ENCODE measurements at regions not wholly inside any gene's neighbourhood (a gene's known extent, or its start where the extent isn't known, plus 50 kb on each side); places are given as distances from the start of the nearest gene placed in this dataset.

- no peak for TF ChIP-seq CTCF (IDR thresholded peaks at IDR 0.05; ENCODE audit: control extremely low read depth, extremely low read depth, low read depth, missing control alignments)
- POLR2A ChIA-PET = no interaction called here
- no peak for DNase-seq (ENCODE audit: extremely low spot score)
- CTCF ChIA-PET = no interaction called here
Observed at GRCh38 chr20:39669659-39670058, 707.5 kb downstream of the DHX35 start.

DNA sequence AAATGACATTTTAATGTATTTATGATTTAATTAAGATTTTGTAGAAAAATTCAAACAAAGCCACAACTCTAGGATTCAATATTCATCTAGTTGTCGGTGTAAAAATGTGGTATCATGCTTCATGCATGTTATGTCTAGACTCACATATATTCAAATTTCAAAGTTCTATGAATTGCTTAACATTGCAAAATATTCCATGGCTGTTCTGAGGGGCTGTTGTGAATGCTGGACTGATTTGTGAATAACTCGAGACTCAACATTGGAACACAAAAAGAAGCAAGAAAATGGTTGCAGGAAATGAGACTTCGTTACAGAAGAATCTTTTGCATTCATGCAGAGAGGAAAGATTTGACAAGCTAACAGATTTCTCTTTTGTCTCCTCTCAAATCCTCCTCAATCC, 705.9 kb downstream of the DHX35 start:
- TF ChIP-seq CTCF (IDR thresholded peaks at IDR 0.05; ENCODE audit: control extremely low read depth, extremely low read depth, low read depth, missing control alignments) = no peak
- no peak for DNase-seq (ENCODE audit: extremely low spot score)
- CTCF ChIA-PET = no interaction called here
- POLR2A ChIA-PET = no interaction called here

DNA sequence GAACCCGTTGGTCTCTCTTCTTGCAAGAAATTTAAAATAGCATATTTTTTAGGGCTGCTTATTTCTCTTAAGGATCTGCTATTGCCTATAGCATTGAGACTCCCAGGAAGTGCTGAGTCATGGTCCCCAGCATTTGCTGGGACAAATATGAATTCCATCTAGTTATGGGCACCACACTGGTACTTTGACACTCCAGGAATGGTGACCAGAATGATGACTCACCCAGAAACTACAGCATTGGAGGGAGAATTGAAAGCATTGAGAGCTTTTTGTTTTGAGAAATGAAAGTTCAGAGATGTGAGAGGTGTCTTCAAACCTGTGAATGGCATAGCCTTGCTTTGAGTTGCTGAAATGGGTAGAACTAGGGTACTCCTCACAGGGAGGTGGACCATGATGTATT, 699.7 kb downstream of the DHX35 start:
- no peak for TF ChIP-seq CTCF (IDR thresholded peaks at IDR 0.05; ENCODE audit: control extremely low read depth, extremely low read depth, low read depth, missing control alignments)

DNA sequence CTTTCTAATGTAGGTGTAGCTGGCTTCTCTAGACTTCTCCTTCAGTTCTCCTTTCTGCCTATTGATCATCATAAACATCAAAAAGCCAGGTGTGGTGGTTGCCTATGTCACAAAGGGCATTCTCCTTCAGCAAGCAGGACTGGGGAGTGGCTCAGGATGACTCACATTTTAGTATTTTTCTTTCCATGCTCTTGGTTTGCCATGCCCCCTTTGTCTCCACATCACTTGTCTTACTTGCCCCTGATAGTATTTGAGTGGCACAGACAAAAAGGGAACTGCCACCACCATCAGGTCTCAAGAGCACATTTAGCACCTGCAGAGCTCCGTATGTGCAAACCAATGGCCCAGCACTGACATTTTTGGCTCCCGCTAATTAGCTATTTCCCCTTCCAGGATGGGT, 698.8 kb downstream of the DHX35 start:
- DNase-seq (ENCODE audit: extremely low spot score) = no peak
- TF ChIP-seq CTCF (IDR thresholded peaks at IDR 0.05; ENCODE audit: control extremely low read depth, extremely low read depth, low read depth, missing control alignments) = no peak
- ChIA-PET POLR2A (no interaction called here), CTCF (interaction anchor here (1.3 to 1.4 kb wide), 3 partner anchors 16 to 213 kb away, joined by 3 to 6 read pairs (median 3); no protein-coding TSS in a partner anchor)

More for the DNA sequence above, 699.7 kb downstream of the DHX35 start:
- ChIA-PET CTCF (interaction anchor here (1.2 to 1.3 kb wide), 3 partner anchors 15 to 393 kb away, joined by 3 to 6 read pairs (median 4); no protein-coding TSS in a partner anchor), POLR2A (interaction anchor here (0.6 kb wide), 1 partner anchor 9 kb away, joined by 3 read pairs; no protein-coding TSS in a partner anchor)
- no peak for DNase-seq (ENCODE audit: extremely low spot score)

- TF ChIP-seq CTCF (IDR thresholded peaks at IDR 0.05; ENCODE audit: control extremely low read depth, extremely low read depth, low read depth, missing control alignments) = no peak
- ChIA-PET CTCF (interaction anchor here (1.4 kb wide), 1 partner anchor 34 kb away, joined by 3 read pairs; no protein-coding TSS in a partner anchor), POLR2A (no interaction called here)
- DNase-seq (ENCODE audit: extremely low spot score) = no peak
Observed at GRCh38 chr20:39660226-39660625, 698.1 kb downstream of the DHX35 start.

DNA sequence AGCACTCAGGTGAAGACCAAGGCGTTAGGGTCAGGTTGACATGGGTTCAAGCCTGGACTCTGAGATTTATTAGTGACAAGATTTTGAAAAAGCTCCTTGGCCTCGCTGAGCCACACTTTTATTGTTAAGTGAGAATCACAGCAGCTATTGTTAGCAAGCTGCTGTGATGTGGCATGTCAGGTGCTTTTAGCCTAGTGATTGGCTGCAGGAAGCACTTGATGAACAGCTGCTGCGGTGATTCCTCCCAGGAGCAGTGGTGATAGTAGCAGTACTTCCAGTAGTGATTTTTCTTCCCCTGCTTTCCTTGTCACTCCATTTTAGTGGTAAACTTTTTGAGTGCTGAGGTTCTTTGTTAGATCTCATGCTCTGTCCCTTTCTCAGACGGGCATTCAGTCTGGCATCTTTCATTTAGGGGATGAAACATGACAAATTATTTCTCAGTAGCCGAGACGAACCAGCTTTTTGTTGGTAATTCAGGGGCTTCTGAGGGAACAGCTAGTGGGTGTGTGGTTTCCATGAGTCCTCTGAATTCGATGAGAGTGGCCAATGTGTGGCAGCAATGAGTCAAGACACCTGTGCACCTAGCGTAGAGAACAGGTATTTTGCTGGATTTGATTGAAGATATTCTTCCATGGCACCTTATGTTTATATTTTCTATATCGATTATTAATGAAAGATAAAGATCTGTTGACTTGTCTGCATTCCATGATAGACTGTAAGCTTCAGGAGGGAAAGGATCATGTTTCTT, 696.7 kb downstream of the DHX35 start:
- ChIA-PET POLR2A (no interaction called here), CTCF (interaction anchor here (1.5 kb wide), 1 partner anchor 18 kb away, joined by 4 read pairs; no protein-coding TSS in a partner anchor)
- DNase-seq (ENCODE audit: extremely low spot score) = no peak
- TF ChIP-seq CTCF (IDR thresholded peaks at IDR 0.05; ENCODE audit: control extremely low read depth, extremely low read depth, low read depth, missing control alignments) = no peak

Data from GM10248 (cell line).